ENCODE measurements at regions not wholly inside any gene's neighbourhood (a gene's known extent, or its start where the extent isn't known, plus 50 kb on each side); places are given as distances from the start of the nearest gene placed in this dataset.

- H3K27me3 ChIP-seq (ENCODE audit: insufficient read depth, low read length), result no peaks in the 10 kb centered on the region
Measured at GRCh38 chr3:154783521-154783931, 296.6 kb upstream of the MME start.

GRCh38 chr3:154783061-154783460, 297.1 kb upstream of the MME start:
- no peaks in the 10 kb centered on the region for H3K27me3 ChIP-seq (ENCODE audit: insufficient read depth, low read length)
- no peaks in the 10 kb centered on the region for H3K36me3 ChIP-seq (ENCODE audit: insufficient read depth, low read length)
- no peak overlapping the region for H3K4me3 ChIP-seq (ENCODE audit: low read length)
- no peaks in the 10 kb centered on the region for H3K4me1 ChIP-seq (ENCODE audit: insufficient read depth, low read length)
- no peak overlapping the region for H3K9ac ChIP-seq (ENCODE audit: low read depth, low read length)
- no peak overlapping the region for H3K27ac ChIP-seq (ENCODE audit: low read depth, low read length)
- WGBS, result 100% methylated on average over 1 of the region's 3 CpGs
- no peaks in the 10 kb centered on the region for H3K9me3 ChIP-seq (ENCODE audit: insufficient read depth, low read depth, low read length)

More at GRCh38 chr3:154783521-154783931, 296.6 kb upstream of the MME start:
- 93% methylated on average over 4 of the region's 4 CpGs for WGBS
- Histone ChIP-seq H3K4me3 (ENCODE audit: low read length) (no peak overlapping the region), H3K27ac (ENCODE audit: low read depth, low read length) (no peak overlapping the region), H3K4me1 (ENCODE audit: insufficient read depth, low read length) (no peaks in the 10 kb centered on the region), H3K36me3 (ENCODE audit: insufficient read depth, low read length) (no peaks in the 10 kb centered on the region), H3K9ac (ENCODE audit: low read depth, low read length) (no peak overlapping the region), H3K9me3 (ENCODE audit: insufficient read depth, low read depth, low read length) (no peaks in the 10 kb centered on the region)

- Histone ChIP-seq H3K27ac (ENCODE audit: low read depth, low read length) (no peak overlapping the region), H3K4me1 (ENCODE audit: insufficient read depth, low read length) (no peaks in the 10 kb centered on the region), H3K27me3 (ENCODE audit: insufficient read depth, low read length) (no peaks in the 10 kb centered on the region), H3K9me3 (ENCODE audit: insufficient read depth, low read depth, low read length) (no peaks in the 10 kb centered on the region), H3K9ac (ENCODE audit: low read depth, low read length) (no peak overlapping the region), H3K4me3 (ENCODE audit: low read length) (no peak overlapping the region), H3K36me3 (ENCODE audit: insufficient read depth, low read length) (no peaks in the 10 kb centered on the region)
- WGBS, result 77% methylated on average over 2 of the region's 2 CpGs
Measured at GRCh38 chr3:154782151-154782550, 298.0 kb upstream of the MME start.

GRCh38 chr3:154781595-154781994, 298.5 kb upstream of the MME start:
- peaks cover 1% of the 10 kb centered on the region for H3K4me1 ChIP-seq (ENCODE audit: insufficient read depth, low read length)
- no peaks in the 10 kb centered on the region for H3K9me3 ChIP-seq (ENCODE audit: insufficient read depth, low read depth, low read length)
- H3K9ac ChIP-seq (ENCODE audit: low read depth, low read length), result no peak overlapping the region
- H3K27ac ChIP-seq (ENCODE audit: low read depth, low read length), result no peak overlapping the region
- H3K4me3 ChIP-seq (ENCODE audit: low read length), result no peak overlapping the region
- 98% methylated on average over 3 of the region's 3 CpGs for WGBS
- H3K36me3 ChIP-seq (ENCODE audit: insufficient read depth, low read length), result no peaks in the 10 kb centered on the region
- no peaks in the 10 kb centered on the region for H3K27me3 ChIP-seq (ENCODE audit: insufficient read depth, low read length)

GRCh38 chr3:154780263-154780662, 299.9 kb upstream of the MME start:
- Histone ChIP-seq H3K27ac (ENCODE audit: low read depth, low read length) (no peak overlapping the region), H3K27me3 (ENCODE audit: insufficient read depth, low read length) (no peaks in the 10 kb centered on the region), H3K9ac (ENCODE audit: low read depth, low read length) (no peak overlapping the region), H3K36me3 (ENCODE audit: insufficient read depth, low read length) (no peaks in the 10 kb centered on the region), H3K4me3 (ENCODE audit: low read length) (no peak overlapping the region), H3K4me1 (ENCODE audit: insufficient read depth, low read length) (peaks cover 4% of the 10 kb centered on the region), H3K9me3 (ENCODE audit: insufficient read depth, low read depth, low read length) (no peaks in the 10 kb centered on the region)
- WGBS, result 100% methylated on average over 1 of the region's 1 CpG

- Histone ChIP-seq H3K9me3 (ENCODE audit: insufficient read depth, low read depth, low read length) (no peaks in the 10 kb centered on the region), H3K4me1 (ENCODE audit: insufficient read depth, low read length) (peaks cover 4% of the 10 kb centered on the region)
- 100% methylated on average over 2 of the region's 2 CpGs for WGBS
Measured at GRCh38 chr3:154779571-154779970, 300.5 kb upstream of the MME start.

GRCh38 chr3:154778057-154778456, 302.1 kb upstream of the MME start:
- H3K36me3 ChIP-seq (ENCODE audit: insufficient read depth, low read length), result no peaks in the 10 kb centered on the region
- H3K27ac ChIP-seq (ENCODE audit: low read depth, low read length), result no peak overlapping the region
- H3K9ac ChIP-seq (ENCODE audit: low read depth, low read length), result no peak overlapping the region
- 93% methylated on average over 1 of the region's 1 CpG for WGBS
- H3K9me3 ChIP-seq (ENCODE audit: insufficient read depth, low read depth, low read length), result no peaks in the 10 kb centered on the region
- H3K27me3 ChIP-seq (ENCODE audit: insufficient read depth, low read length), result no peaks in the 10 kb centered on the region
- H3K4me3 ChIP-seq (ENCODE audit: low read length), result no peak overlapping the region
- H3K4me1 ChIP-seq (ENCODE audit: insufficient read depth, low read length), result peaks cover 4% of the 10 kb centered on the region

More at GRCh38 chr3:154779571-154779970, 300.5 kb upstream of the MME start:
- no peaks in the 10 kb centered on the region for H3K27me3 ChIP-seq (ENCODE audit: insufficient read depth, low read length)
- no peaks in the 10 kb centered on the region for H3K36me3 ChIP-seq (ENCODE audit: insufficient read depth, low read length)
- H3K27ac ChIP-seq (ENCODE audit: low read depth, low read length), result no peak overlapping the region
- no peak overlapping the region for H3K9ac ChIP-seq (ENCODE audit: low read depth, low read length)
- no peak overlapping the region for H3K4me3 ChIP-seq (ENCODE audit: low read length)

- Histone ChIP-seq H3K36me3 (ENCODE audit: insufficient read depth, low read length) (no peaks in the 10 kb centered on the region), H3K9ac (ENCODE audit: low read depth, low read length) (no peak overlapping the region), H3K27me3 (ENCODE audit: insufficient read depth, low read length) (no peaks in the 10 kb centered on the region), H3K9me3 (ENCODE audit: insufficient read depth, low read depth, low read length) (no peaks in the 10 kb centered on the region), H3K4me1 (ENCODE audit: insufficient read depth, low read length) (peaks cover 4% of the 10 kb centered on the region), H3K4me3 (ENCODE audit: low read length) (no peak overlapping the region), H3K27ac (ENCODE audit: low read depth, low read length) (no peak overlapping the region)
- 49% methylated on average over 3 of the region's 5 CpGs for WGBS
Measured at GRCh38 chr3:154776549-154777225, 303.4 kb upstream of the MME start.

GRCh38 chr3:154775821-154776548, 304.1 kb upstream of the MME start:
- Histone ChIP-seq H3K27ac (ENCODE audit: low read depth, low read length) (no peak overlapping the region), H3K4me3 (ENCODE audit: low read length) (no peak overlapping the region), H3K36me3 (ENCODE audit: insufficient read depth, low read length) (no peaks in the 10 kb centered on the region), H3K9me3 (ENCODE audit: insufficient read depth, low read depth, low read length) (no peaks in the 10 kb centered on the region), H3K4me1 (ENCODE audit: insufficient read depth, low read length) (peaks cover 4% of the 10 kb centered on the region), H3K27me3 (ENCODE audit: insufficient read depth, low read length) (no peaks in the 10 kb centered on the region), H3K9ac (ENCODE audit: low read depth, low read length) (no peak overlapping the region)
- 44% methylated on average over 1 of the region's 1 CpG for whole genome bisulfite sequencing

GRCh38 chr3:154766765-154767503, 313.2 kb upstream of the MME start:
- Histone ChIP-seq H3K4me1 (ENCODE audit: insufficient read depth, low read length) (no peaks in the 10 kb centered on the region), H3K9ac (ENCODE audit: low read depth, low read length) (no peak overlapping the region), H3K36me3 (ENCODE audit: insufficient read depth, low read length) (no peaks in the 10 kb centered on the region), H3K27ac (ENCODE audit: low read depth, low read length) (no peak overlapping the region), H3K9me3 (ENCODE audit: insufficient read depth, low read depth, low read length) (peaks cover 3% of the 10 kb centered on the region; the same call in 1 of the 2 replicates), H3K4me3 (ENCODE audit: low read length) (no peak overlapping the region), H3K27me3 (ENCODE audit: insufficient read depth, low read length) (no peaks in the 10 kb centered on the region)
- 95% methylated on average over 5 of the region's 5 CpGs for WGBS
